ENCODE measurements at regions not wholly inside any gene's neighbourhood (a gene's known extent, or its start where the extent isn't known, plus 50 kb on each side); places are given as distances from the start of the nearest gene placed in this dataset.

- Histone ChIP-seq H3K27ac (ENCODE audit: insufficient read depth, low read depth, low read length) (no peak overlapping the region), H3K4me1 (ENCODE audit: control insufficient read depth, extremely low read depth, insufficient read depth, low read length) (no peaks in the 10 kb centered on the region), H3K27me3 (ENCODE audit: control insufficient read depth in 2 of 2, insufficient read depth in 2 of 2, low read length in 2 of 2) (no peaks in the 10 kb centered on the region), H3K9me3 (replicated peaks; ENCODE audit: control insufficient read depth, insufficient read depth, low read length) (no peaks in the 10 kb centered on the region), H4K20me1 (replicated peaks; ENCODE audit: control insufficient read depth, extremely low read depth, insufficient read depth, low read length) (no peaks in the 10 kb centered on the region), H3K79me2 (ENCODE audit: control insufficient read depth, insufficient read depth, low read length) (no peaks in the 10 kb centered on the region), H3K36me3 (ENCODE audit: control insufficient read depth in 2 of 2, extremely low read depth in 1 of 2, insufficient read depth in 2 of 2, low read length in 2 of 2) (no peaks in the 10 kb centered on the region), H3K4me2 (ENCODE audit: insufficient read depth, low read length) (no peak overlapping the region), H3K4me3 (replicated peaks in 1 of 3; ENCODE audit: insufficient read depth in 1 of 3, low read depth in 1 of 3, low read length in 3 of 3) (no peak overlapping the region), H2AFZ (ENCODE audit: low read depth, low read length) (no peak overlapping the region), H3K9ac (replicated peaks; ENCODE audit: extremely low read depth, insufficient read depth, low read length) (no peak overlapping the region), H3K9me1 (replicated peaks; ENCODE audit: control insufficient read depth, extremely low read depth, insufficient read depth, low read length) (no peaks in the 10 kb centered on the region)
- no peak for FAIRE-seq
- TF ChIP-seq MYC (IDR thresholded peaks at IDR 0.05; ENCODE audit: low read depth, low read length) (no peak), GATA2 (IDR thresholded peaks at IDR 0.05; ENCODE audit: insufficient read depth, insufficient read length, low read depth, low read length) (no peak), POLR2A (IDR thresholded peaks at IDR 0.05; ENCODE audit: low read depth, low read length) (no peak), EZH2 (IDR thresholded peaks at IDR 0.05; ENCODE audit: borderline replicate concordance, low read depth, low read length, severe bottlenecking) (no peak), MAX (IDR thresholded peaks at IDR 0.05; ENCODE audit: insufficient read depth, insufficient read length) (no peak), CTCF (IDR thresholded peaks at IDR 0.05; ENCODE audit: extremely low read depth in 1 of 2, insufficient read depth in 1 of 2, low read depth in 1 of 2, low read length in 2 of 2) (no peak), POLR2AphosphoS5 (IDR thresholded peaks at IDR 0.05; ENCODE audit: insufficient read depth, low read depth, low read length) (no peak), FOS (IDR thresholded peaks at IDR 0.05; ENCODE audit: borderline replicate concordance, insufficient read depth, low read length) (no peak), JUN (IDR thresholded peaks at IDR 0.05; ENCODE audit: borderline replicate concordance, insufficient read depth, insufficient read length, low read depth) (no peak)
- ChIA-PET POLR2A (no interaction called here), CTCF (no interaction called here)
- BruUV-seq (replicated peaks): no TSS peak
- intact Hi-C loops (cut with micrococcal nuclease) (no loop called here), dilution Hi-C loops (cut with MboI; ENCODE audit: extremely low pct_ligation_motif_present, low sequenced_read_pairs) (no loop called here)
- no peak for DNase-seq (ENCODE audit: low read depth, low spot score)
Measured at GRCh38 chr9:8256880-8257279, 457.3 kb upstream of the DMAC1 start.

Data from endothelial cell of umbilical vein (primary cell).